ENCODE measurements at regions not wholly inside any gene's neighbourhood (a gene's known extent, or its start where the extent isn't known, plus 50 kb on each side); places are given as distances from the start of the nearest gene placed in this dataset.

- H3K27me3 ChIP-seq, result no peaks in the 10 kb centered on the region
- no peaks in the 10 kb centered on the region for H3K36me3 ChIP-seq (replicated peaks in 1 of 2; ENCODE audit: insufficient read depth in 1 of 2, low read depth in 2 of 2)
- no peak for ATAC-seq
- no peak overlapping the region for H3K4me3 ChIP-seq
- TF ChIP-seq CTCF (IDR thresholded peaks at IDR 0.05), result no peak
- no peak for TF ChIP-seq POLR2A (IDR thresholded peaks at IDR 0.05)
- H3K9me3 ChIP-seq, result no peaks in the 10 kb centered on the region
- intact Hi-C loops (cut with DNase I), result no loop called here
- H3K4me1 ChIP-seq, result no peaks in the 10 kb centered on the region
- no peak for DNase-seq
- no peak overlapping the region for H3K27ac ChIP-seq
- 99 to 100% methylated on average over 2 of the region's 2 CpGs for WGBS, 2 donors
Measured at GRCh38 chr4:92199135-92199534, 104.6 kb upstream of the GRID2 start.

- Histone ChIP-seq H3K27ac (no peak overlapping the region), H3K4me1 (no peaks in the 10 kb centered on the region), H3K36me3 (replicated peaks in 1 of 2; ENCODE audit: insufficient read depth in 1 of 2, low read depth in 2 of 2) (no peaks in the 10 kb centered on the region), H3K4me3 (no peak overlapping the region), H3K27me3 (no peaks in the 10 kb centered on the region), H3K9me3 (peaks cover 0 to 4% (median 0%) of the 10 kb centered on the region in 3 donors)
- 90 to 96% methylated on average over 6 to 7 of the region's 7 CpGs for WGBS, 2 donors
- ATAC-seq (no peak), DNase-seq (no peak)
- intact Hi-C loops (cut with DNase I), result no loop called here
- no peak for TF ChIP-seq CTCF (IDR thresholded peaks at IDR 0.05)
- no peak for TF ChIP-seq POLR2A (IDR thresholded peaks at IDR 0.05)
Measured at GRCh38 chr4:92210906-92211305, 92.9 kb upstream of the GRID2 start.

- TF ChIP-seq CTCF (IDR thresholded peaks at IDR 0.05) (no peak), POLR2A (IDR thresholded peaks at IDR 0.05) (no peak)
- no peaks in the 10 kb centered on the region for H3K4me1 ChIP-seq
Measured at GRCh38 chr4:92215476-92215875, 88.3 kb upstream of the GRID2 start.

GRCh38 chr4:92231511-92231910, 72.3 kb upstream of the GRID2 start:
- ATAC-seq (no peak), DNase-seq (no peak)
- Histone ChIP-seq H3K4me3 (no peak overlapping the region), H3K36me3 (replicated peaks in 1 of 2; ENCODE audit: insufficient read depth in 1 of 2, low read depth in 2 of 2) (no peaks in the 10 kb centered on the region), H3K4me1 (peaks cover 19% of the 10 kb centered on the region), H3K27ac (no peak overlapping the region), H3K27me3 (no peaks in the 10 kb centered on the region), H3K9me3 (no peaks in the 10 kb centered on the region)
- 51 to 74% methylated on average over 1 of the region's 1 CpG for WGBS, 2 donors
- no peak for TF ChIP-seq CTCF (IDR thresholded peaks at IDR 0.05)
- TF ChIP-seq POLR2A (IDR thresholded peaks at IDR 0.05), result no peak
- intact Hi-C loops (cut with DNase I), result no loop called here

More at GRCh38 chr4:92215476-92215875, 88.3 kb upstream of the GRID2 start:
- no peaks in the 10 kb centered on the region for H3K27me3 ChIP-seq
- intact Hi-C loops (cut with DNase I), result no loop called here
- H3K27ac ChIP-seq, result no peak overlapping the region
- no peaks in the 10 kb centered on the region for H3K36me3 ChIP-seq (replicated peaks in 1 of 2; ENCODE audit: insufficient read depth in 1 of 2, low read depth in 2 of 2)
- ATAC-seq, result no peak
- no peak overlapping the region for H3K4me3 ChIP-seq
- WGBS, 2 donors, result 92% methylated on average over 4 of the region's 4 CpGs
- DNase-seq, result no peak
- H3K9me3 ChIP-seq, result peaks cover 0 to 4% (median 0%) of the 10 kb centered on the region in 3 donors

- H3K4me3 ChIP-seq, result no peak overlapping the region
- no peak for DNase-seq
- TF ChIP-seq POLR2A (IDR thresholded peaks at IDR 0.05), result no peak
- no peak for TF ChIP-seq CTCF (IDR thresholded peaks at IDR 0.05)
- peaks cover 28% of the 10 kb centered on the region for H3K4me1 ChIP-seq
- H3K9me3 ChIP-seq, result no peaks in the 10 kb centered on the region
- no peaks in the 10 kb centered on the region for H3K36me3 ChIP-seq (replicated peaks in 1 of 2; ENCODE audit: insufficient read depth in 1 of 2, low read depth in 2 of 2)
- intact Hi-C loops (cut with DNase I), result no loop called here
- H3K27ac ChIP-seq, result no peak overlapping the region
- ATAC-seq, result no peak
- H3K27me3 ChIP-seq, result no peaks in the 10 kb centered on the region
Measured at GRCh38 chr4:92232566-92232965, 71.2 kb upstream of the GRID2 start.

Data from body of pancreas (tissue), 4 donors.